HG02759 (cell line): ENCODE measurements at regions not wholly inside any gene's neighbourhood (a gene's known extent, or its start where the extent isn't known, plus 50 kb on each side); places are given as distances from the start of the nearest gene placed in this dataset.

Experiments
- ATAC-seq: cut with Tn5 transposase; IDR thresholded peaks from one replicate; pipeline ENCODE4 v1.9.1; 2021; ENCODE audit warnings: mild to moderate bottlenecking, moderate library complexity; ENCODE audit not compliant: unreplicated experiment

GRCh38 chr5:174877987-174878386, 153.6 kb downstream of the MSX2 start:
- ATAC-seq: no peak

DNA sequence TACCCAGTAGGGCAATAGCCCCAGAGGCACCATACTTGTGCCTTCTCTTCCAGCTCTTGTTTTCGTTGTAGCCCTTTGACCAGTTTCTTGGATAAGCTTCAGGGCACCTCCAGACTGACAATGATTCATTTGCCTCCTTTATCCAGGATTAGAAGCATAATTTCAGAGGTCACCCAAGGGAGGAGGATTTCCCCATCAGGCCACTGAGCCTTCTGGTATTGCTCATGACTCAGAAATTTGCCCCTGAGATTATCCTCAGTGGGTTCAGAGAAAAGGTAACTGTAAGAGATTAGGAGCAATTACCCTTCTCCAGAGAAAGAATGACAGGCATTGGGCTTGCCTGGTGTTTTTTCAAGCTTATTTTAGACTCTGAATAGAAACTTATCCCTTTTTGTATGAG, 147.9 kb downstream of the MSX2 start:
- ATAC-seq: no peak

GRCh38 chr5:174852143-174852542, 127.8 kb downstream of the MSX2 start:
- ATAC-seq: no peak

- ATAC-seq: no peak
Measured at GRCh38 chr5:174850565-174851169, 126.3 kb downstream of the MSX2 start.

GRCh38 chr5:174849426-174849825, 125.0 kb downstream of the MSX2 start:
- no peak for ATAC-seq

GRCh38 chr5:174844971-174845370, 120.6 kb downstream of the MSX2 start:
- no peak for ATAC-seq

GRCh38 chr5:174843263-174844250, 119.2 kb downstream of the MSX2 start:
- no peak for ATAC-seq

- no peak for ATAC-seq
Measured at GRCh38 chr5:174840435-174840834, 116.1 kb downstream of the MSX2 start.

DNA sequence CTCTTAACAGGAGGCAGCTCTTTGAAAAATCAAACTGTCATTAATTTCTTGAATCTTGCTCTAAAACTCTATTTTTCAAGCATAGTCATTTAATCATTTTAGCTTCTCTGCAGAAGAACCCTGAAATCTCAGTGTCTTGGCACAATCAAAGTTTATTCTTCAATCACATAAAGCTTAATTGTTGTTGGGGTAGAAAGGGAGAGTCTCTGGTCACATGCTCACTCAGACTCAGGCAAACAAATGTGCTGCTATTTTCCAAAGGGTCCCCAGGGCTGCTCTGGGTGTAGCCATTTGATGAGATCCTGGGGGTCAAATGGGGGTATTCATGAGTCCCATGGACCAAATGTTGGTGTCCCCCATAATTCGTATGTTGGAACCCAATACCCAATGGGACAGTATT, 114.8 kb downstream of the MSX2 start:
- no peak for ATAC-seq

- no peak for ATAC-seq
Measured at GRCh38 chr5:174837919-174838902, 113.8 kb downstream of the MSX2 start.

DNA sequence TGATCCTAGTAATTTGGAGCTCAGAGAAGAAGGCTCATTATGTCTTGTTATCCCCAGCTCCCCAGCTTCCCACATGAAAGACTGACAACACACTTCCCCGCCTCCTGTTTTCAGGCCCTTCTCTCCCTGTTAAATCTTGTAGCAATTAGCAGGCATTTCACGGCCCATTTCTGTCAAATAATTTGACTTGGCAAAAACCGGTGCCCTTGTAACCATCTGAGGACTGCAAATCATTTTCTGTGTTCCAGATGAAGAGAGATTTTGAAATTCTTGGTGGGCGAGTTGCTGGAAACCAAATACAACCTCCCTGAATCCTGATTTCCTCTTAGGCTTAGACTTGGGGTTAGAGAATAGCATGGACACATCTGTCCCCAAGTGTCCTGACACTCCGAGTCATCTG, 109.7 kb downstream of the MSX2 start:
- no peak for ATAC-seq

- ATAC-seq: no peak
Measured at GRCh38 chr5:174832811-174833210, 108.4 kb downstream of the MSX2 start.

GRCh38 chr5:174832025-174832424, 107.6 kb downstream of the MSX2 start:
- ATAC-seq: no peak

- ATAC-seq: no peak
Measured at GRCh38 chr5:174831031-174831660, 106.8 kb downstream of the MSX2 start.

GRCh38 chr5:174829511-174829864, 105.1 kb downstream of the MSX2 start:
- ATAC-seq: no peak

- ATAC-seq: no peak
Measured at GRCh38 chr5:174828804-174829510, 104.6 kb downstream of the MSX2 start.

DNA sequence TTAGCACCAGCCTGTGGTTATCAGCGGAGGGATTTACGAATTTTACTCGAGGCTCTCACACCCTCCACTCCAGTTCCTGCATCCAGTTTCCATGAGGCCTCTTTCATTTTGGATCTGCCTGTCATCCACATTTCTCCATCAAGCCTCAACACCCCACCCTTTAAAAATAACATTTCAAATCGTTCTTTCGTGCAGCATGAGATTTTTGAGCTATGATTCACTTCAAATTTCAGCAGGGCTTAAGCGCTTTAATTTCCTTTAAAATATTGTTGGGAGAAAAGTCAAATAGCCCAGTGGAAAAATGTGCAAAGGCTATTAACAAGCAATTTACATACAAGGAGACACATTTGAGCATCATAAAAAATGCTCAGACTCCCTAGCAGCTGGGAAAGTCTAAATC, 103.2 kb downstream of the MSX2 start:
- ATAC-seq: no peak

DNA sequence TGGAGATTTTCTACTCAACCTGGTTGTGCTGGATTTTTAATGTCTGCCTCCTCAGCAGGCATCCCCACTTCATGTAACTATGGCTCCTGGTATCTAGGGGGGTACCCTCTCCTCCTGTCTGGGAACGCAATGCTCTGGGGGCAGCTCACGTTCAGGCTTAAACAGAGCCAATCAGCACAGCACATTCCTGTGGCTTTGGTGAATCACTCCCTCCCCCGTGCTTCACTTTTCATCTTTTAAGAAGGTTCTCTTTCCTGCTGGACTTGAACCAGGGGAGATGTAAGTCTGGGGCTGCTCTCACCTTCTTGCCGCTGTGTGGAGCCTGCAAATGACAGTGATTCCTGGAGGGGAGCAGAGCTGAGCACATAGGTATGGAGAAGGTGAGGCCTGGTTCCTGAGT, 101.2 kb downstream of the MSX2 start:
- no peak for ATAC-seq

DNA sequence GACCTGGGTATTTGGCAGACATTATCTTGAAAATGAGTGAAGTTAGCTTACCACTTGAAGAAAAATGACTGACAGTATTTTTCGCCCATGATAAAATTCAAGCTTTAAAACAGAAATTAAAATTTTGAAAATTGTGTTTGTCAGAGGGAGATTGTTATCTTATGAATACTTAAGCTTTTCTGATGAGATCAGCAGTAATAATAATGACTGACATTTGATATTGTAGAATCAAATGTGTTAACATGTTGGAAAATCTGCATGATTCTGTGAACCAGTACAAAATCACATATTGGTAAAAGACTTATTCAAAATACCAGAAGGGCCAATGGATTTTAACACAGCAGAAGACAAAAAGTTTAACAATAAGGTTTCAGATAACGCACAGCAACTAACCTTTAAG, 94.0 kb downstream of the MSX2 start:
- no peak for ATAC-seq

GRCh38 chr5:174817610-174818009, 93.2 kb downstream of the MSX2 start:
- ATAC-seq: no peak
